C4-2B (cell line): ENCODE measurements at regions not wholly inside any gene's neighbourhood (a gene's known extent, or its start where the extent isn't known, plus 50 kb on each side); places are given as distances from the start of the nearest gene placed in this dataset.

Experiments
- ZFX ChIP-seq: fragments of 450-650 bp; IDR thresholded peaks from 2 replicates; pipeline ENCODE4 v1.6.1; 2017
- TF ChIP-seq, protein P1 (sequence below): fragments of 450-650 bp; conservative IDR thresholded peaks from 2 replicates; pipeline ENCODE4 v1.5.1; 2017; ENCODE audit warnings: mild to moderate bottlenecking

DNA sequence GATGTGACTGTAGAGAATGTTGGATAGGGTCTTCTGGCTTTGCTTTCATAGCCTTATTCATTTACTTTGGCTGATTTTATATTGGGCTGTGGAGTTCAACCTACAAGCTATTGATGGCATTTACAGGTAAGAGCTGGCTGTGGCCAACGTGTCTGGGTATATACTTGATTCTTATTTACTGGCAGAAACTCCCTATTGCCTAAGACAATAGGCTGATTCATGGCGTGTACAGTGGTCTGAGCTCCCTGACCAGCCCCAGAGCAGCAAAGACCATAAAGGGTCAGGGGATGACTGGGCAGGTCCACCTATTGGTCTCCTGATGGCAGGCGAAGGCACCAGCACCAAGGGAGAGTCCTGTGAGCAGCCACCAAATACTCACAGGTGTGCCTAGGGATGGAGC, 190.2 kb upstream of the DMRTA1 start:
- TF ChIP-seq, protein P1, sequence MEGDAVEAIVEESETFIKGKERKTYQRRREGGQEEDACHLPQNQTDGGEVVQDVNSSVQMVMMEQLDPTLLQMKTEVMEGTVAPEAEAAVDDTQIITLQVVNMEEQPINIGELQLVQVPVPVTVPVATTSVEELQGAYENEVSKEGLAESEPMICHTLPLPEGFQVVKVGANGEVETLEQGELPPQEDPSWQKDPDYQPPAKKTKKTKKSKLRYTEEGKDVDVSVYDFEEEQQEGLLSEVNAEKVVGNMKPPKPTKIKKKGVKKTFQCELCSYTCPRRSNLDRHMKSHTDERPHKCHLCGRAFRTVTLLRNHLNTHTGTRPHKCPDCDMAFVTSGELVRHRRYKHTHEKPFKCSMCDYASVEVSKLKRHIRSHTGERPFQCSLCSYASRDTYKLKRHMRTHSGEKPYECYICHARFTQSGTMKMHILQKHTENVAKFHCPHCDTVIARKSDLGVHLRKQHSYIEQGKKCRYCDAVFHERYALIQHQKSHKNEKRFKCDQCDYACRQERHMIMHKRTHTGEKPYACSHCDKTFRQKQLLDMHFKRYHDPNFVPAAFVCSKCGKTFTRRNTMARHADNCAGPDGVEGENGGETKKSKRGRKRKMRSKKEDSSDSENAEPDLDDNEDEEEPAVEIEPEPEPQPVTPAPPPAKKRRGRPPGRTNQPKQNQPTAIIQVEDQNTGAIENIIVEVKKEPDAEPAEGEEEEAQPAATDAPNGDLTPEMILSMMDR = no peak
- no peak for TF ChIP-seq ZFX
